ENCODE measurements at regions not wholly inside any gene's neighbourhood (a gene's known extent, or its start where the extent isn't known, plus 50 kb on each side); places are given as distances from the start of the nearest gene placed in this dataset.

DNA sequence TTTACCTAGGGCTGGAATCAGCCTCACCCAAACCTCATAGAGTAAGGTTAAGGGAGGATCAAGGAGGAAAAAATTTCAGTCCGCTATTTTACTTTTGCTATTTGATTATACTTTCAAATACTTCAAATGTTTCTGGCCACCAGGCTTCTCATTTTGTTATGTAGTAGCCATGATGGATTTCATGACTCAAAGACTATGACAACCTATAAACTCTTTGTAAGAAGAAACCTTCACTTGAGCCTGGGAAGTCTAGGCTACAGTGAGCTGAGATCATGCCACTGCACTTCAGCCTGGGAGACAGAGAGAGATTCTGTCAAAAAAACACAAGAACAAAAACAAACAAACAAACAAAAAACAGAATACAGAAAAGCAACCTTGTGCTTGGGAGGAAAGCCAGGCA, 293.6 kb upstream of the TNC start:
- no peak for TF ChIP-seq TEAD4 (IDR thresholded peaks at IDR 0.05)

DNA sequence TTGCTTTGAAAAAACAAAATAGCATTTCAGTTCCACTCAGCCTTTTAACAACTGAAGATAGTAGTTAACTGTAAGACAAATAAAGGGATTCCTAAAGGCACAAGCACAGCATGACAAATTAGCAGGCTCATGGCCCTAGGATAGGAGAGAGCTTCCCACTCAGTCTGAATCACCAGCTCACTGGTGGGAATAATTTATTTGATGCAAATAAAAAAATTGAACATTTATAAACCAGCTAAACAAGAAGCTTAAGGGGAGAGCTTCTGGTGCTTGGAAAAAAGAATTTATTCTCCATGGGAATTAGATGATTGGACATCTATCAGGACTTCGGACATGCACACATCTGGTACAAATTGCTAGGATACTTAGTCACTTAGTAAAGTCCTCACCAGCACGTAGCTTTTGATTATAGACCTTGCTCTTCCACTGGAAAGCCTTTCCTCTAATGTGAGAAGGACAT, 294.1 kb upstream of the TNC start:
- TF ChIP-seq RAD21 (IDR thresholded peaks at IDR 0.05; ENCODE audit: low read depth) (no peak), TEAD4 (IDR thresholded peaks at IDR 0.05) (no peak), CREB1 (IDR thresholded peaks at IDR 0.05; ENCODE audit: low read depth) (no peak)
- TF ChIP-seq, protein P1, sequence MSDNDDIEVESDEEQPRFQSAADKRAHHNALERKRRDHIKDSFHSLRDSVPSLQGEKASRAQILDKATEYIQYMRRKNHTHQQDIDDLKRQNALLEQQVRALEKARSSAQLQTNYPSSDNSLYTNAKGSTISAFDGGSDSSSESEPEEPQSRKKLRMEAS (IDR thresholded peaks at IDR 0.05): no peak

DNA sequence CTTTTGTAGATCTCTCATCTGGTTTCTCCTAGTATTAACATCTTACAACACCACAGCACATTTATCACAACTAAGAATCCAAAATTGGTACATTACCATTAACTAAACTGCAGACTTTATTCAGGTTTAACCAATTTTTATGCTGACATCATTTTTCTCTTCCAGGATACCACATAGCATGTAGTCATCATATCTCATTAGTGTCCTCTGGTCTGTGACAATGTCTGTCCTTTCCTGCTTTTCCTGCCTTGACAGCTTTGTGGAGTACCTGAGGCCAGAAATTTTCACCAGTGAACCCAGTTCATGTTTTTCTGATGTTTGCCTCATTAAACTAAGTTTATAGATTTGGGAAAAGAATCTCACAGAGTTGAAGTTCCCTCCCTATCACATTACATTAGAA, 294.7 kb upstream of the TNC start:
- TF ChIP-seq, protein P2, sequence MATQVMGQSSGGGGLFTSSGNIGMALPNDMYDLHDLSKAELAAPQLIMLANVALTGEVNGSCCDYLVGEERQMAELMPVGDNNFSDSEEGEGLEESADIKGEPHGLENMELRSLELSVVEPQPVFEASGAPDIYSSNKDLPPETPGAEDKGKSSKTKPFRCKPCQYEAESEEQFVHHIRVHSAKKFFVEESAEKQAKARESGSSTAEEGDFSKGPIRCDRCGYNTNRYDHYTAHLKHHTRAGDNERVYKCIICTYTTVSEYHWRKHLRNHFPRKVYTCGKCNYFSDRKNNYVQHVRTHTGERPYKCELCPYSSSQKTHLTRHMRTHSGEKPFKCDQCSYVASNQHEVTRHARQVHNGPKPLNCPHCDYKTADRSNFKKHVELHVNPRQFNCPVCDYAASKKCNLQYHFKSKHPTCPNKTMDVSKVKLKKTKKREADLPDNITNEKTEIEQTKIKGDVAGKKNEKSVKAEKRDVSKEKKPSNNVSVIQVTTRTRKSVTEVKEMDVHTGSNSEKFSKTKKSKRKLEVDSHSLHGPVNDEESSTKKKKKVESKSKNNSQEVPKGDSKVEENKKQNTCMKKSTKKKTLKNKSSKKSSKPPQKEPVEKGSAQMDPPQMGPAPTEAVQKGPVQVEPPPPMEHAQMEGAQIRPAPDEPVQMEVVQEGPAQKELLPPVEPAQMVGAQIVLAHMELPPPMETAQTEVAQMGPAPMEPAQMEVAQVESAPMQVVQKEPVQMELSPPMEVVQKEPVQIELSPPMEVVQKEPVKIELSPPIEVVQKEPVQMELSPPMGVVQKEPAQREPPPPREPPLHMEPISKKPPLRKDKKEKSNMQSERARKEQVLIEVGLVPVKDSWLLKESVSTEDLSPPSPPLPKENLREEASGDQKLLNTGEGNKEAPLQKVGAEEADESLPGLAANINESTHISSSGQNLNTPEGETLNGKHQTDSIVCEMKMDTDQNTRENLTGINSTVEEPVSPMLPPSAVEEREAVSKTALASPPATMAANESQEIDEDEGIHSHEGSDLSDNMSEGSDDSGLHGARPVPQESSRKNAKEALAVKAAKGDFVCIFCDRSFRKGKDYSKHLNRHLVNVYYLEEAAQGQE (IDR thresholded peaks at IDR 0.05; ENCODE audit: low read depth): no peak
- no peak for TF ChIP-seq EP300 (IDR thresholded peaks at IDR 0.05; ENCODE audit: borderline replicate concordance)
- no peak for TF ChIP-seq NFIC (IDR thresholded peaks at IDR 0.05)
- TF ChIP-seq ZBTB7A (IDR thresholded peaks at IDR 0.05; ENCODE audit: low read depth): no peak
- TF ChIP-seq TEAD4 (IDR thresholded peaks at IDR 0.05): no peak
- no peak for TF ChIP-seq EGR1 (IDR thresholded peaks at IDR 0.05)
- no peak for TF ChIP-seq YY1 (IDR thresholded peaks at IDR 0.05; ENCODE audit: low read depth)
- TF ChIP-seq CREB1 (IDR thresholded peaks at IDR 0.05; ENCODE audit: low read depth): no peak
- no peak for TF ChIP-seq FOXM1 (IDR thresholded peaks at IDR 0.05; ENCODE audit: borderline replicate concordance, low read depth)
- TF ChIP-seq, protein P1 (IDR thresholded peaks at IDR 0.05): no peak
- TF ChIP-seq, protein P3, sequence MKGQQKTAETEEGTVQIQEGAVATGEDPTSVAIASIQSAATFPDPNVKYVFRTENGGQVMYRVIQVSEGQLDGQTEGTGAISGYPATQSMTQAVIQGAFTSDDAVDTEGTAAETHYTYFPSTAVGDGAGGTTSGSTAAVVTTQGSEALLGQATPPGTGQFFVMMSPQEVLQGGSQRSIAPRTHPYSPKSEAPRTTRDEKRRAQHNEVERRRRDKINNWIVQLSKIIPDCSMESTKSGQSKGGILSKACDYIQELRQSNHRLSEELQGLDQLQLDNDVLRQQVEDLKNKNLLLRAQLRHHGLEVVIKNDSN (IDR thresholded peaks at IDR 0.05): no peak
- no peak for TF ChIP-seq TAF1 (IDR thresholded peaks at IDR 0.05; ENCODE audit: low read depth)
- no peak for TF ChIP-seq RAD21 (IDR thresholded peaks at IDR 0.05; ENCODE audit: low read depth)
- no peak for TF ChIP-seq TCF12 (IDR thresholded peaks at IDR 0.05; ENCODE audit: low read depth)
- no peak for TF ChIP-seq CEBPB (IDR thresholded peaks at IDR 0.05)

DNA sequence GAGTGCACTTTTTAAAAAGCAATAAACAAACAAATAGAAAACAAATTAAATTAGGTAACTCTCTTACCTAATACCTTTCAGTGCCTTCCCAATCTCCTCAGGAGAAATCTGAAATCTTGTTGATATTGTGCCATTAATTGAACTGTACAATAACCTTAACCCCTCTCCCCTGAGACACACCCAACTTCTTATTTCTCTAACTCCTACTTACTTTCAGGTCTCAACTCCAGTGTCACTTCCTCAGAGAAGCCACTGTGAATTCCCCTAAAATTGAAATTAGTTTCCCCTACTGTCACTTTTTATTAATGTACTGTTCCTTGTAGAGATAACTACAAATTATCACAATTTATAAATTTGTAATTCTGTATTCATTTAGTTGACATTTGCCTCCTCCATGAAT, 295.3 kb upstream of the TNC start:
- TF ChIP-seq RAD21 (IDR thresholded peaks at IDR 0.05; ENCODE audit: low read depth) (no peak), TEAD4 (IDR thresholded peaks at IDR 0.05) (no peak), YY1 (IDR thresholded peaks at IDR 0.05; ENCODE audit: low read depth) (no peak), TAF1 (IDR thresholded peaks at IDR 0.05; ENCODE audit: low read depth) (no peak), TCF12 (IDR thresholded peaks at IDR 0.05; ENCODE audit: low read depth) (no peak), ZBTB7A (IDR thresholded peaks at IDR 0.05; ENCODE audit: low read depth) (no peak), NFIC (IDR thresholded peaks at IDR 0.05) (no peak), CEBPB (IDR thresholded peaks at IDR 0.05) (no peak), EGR1 (IDR thresholded peaks at IDR 0.05) (no peak), CREB1 (IDR thresholded peaks at IDR 0.05; ENCODE audit: low read depth) (no peak), EP300 (IDR thresholded peaks at IDR 0.05; ENCODE audit: borderline replicate concordance) (no peak)
- TF ChIP-seq, protein P2 (IDR thresholded peaks at IDR 0.05; ENCODE audit: low read depth): no peak
- TF ChIP-seq, protein P1 (IDR thresholded peaks at IDR 0.05): no peak
- TF ChIP-seq, protein P3 (IDR thresholded peaks at IDR 0.05): no peak

DNA sequence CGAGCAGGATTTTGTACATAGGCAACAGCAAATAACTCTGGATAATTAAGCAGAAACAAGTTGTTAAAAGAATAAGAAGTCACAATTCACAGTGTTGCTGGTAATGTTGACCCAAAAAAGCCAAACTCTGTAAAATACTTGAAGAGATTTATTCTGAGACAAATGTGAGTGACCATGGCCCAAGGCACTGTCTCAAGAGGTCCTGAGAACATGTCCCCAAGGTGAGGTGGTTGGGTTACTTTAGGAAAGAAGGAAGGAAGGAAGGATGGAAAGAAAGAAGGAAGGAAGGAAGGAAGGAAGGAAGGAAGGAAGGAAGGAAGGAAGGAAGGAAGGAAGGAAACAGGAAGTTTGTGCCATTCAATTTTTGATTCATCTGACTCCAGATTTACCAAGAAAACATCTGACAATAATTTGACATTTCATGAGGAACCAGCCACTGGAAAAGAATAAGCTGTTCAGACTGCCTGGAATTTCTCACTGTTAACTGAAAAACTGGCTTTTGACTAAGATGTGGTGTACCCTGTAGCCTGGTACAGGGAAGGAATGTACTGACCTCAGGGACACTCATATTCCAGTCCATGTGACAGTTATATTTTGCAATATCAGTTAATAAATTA, 295.9 kb upstream of the TNC start:
- TF ChIP-seq TAF1 (IDR thresholded peaks at IDR 0.05; ENCODE audit: low read depth): no peak
- TF ChIP-seq, protein P3 (IDR thresholded peaks at IDR 0.05): no peak
- no peak for TF ChIP-seq CREB1 (IDR thresholded peaks at IDR 0.05; ENCODE audit: low read depth)
- TF ChIP-seq TEAD4 (IDR thresholded peaks at IDR 0.05): no peak

DNA sequence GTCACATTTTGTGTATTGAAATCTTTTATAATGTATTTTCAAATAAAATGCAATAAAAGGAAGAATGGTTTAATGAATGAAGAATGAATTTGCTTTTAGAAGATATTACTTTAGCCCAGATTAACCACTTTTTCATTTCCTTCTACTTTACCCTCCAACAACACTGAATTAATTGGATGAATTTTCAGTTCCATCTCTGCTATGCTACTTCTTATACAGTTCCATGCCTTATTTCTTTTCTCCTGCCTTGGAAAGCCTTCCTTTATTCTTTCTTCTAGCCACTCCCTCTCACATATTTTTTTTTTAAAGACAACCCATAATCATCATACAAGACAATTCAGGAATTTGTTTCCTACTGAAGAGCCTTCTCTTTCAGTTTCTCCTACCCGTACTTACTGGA, 296.6 kb upstream of the TNC start:
- TF ChIP-seq NFIC (IDR thresholded peaks at IDR 0.05): no peak
- TF ChIP-seq, protein P2 (IDR thresholded peaks at IDR 0.05; ENCODE audit: low read depth): no peak
- TF ChIP-seq EGR1 (IDR thresholded peaks at IDR 0.05): no peak
- no peak for TF ChIP-seq YY1 (IDR thresholded peaks at IDR 0.05; ENCODE audit: low read depth)
- TF ChIP-seq TCF12 (IDR thresholded peaks at IDR 0.05; ENCODE audit: low read depth): no peak
- no peak for TF ChIP-seq EP300 (IDR thresholded peaks at IDR 0.05; ENCODE audit: borderline replicate concordance)
- no peak for TF ChIP-seq FOXM1 (IDR thresholded peaks at IDR 0.05; ENCODE audit: borderline replicate concordance, low read depth)
- TF ChIP-seq, protein P1 (IDR thresholded peaks at IDR 0.05): no peak
- TF ChIP-seq CREB1 (IDR thresholded peaks at IDR 0.05; ENCODE audit: low read depth): no peak
- TF ChIP-seq, protein P3 (IDR thresholded peaks at IDR 0.05): no peak
